RWPE2 (cell line): ENCODE measurements at regions not wholly inside any gene's neighbourhood (a gene's known extent, or its start where the extent isn't known, plus 50 kb on each side); places are given as distances from the start of the nearest gene placed in this dataset.

Source experiments
- ATAC-seq: fragments of 200-7000 bp; cut with Tn5 transposase; 3 replicates; pipeline ENCODE4 v1.9.1; 2021; ENCODE audit warnings: low read depth
- DNase-seq: peaks from one replicate; pipeline ENCODE4 v3.0.0-alpha.2; 2020; ENCODE audit warnings: low spot score
- H3K27ac ChIP-seq: fragments of 450-650 bp; 2 replicates; pipeline ENCODE4 v1.5.1; 2017; ENCODE audit warnings: mild to moderate bottlenecking; ENCODE audit not compliant: poor library complexity, severe bottlenecking
- H3K27me3 ChIP-seq: fragments of 250-450 bp; sonication (Bioruptor Pico); 2 replicates; pipeline ENCODE4 v1.5.1; 2021; ENCODE audit warnings: mild to moderate bottlenecking, moderate library complexity; ENCODE audit not compliant: insufficient read depth, poor library complexity, severe bottlenecking
- H3K36me3 ChIP-seq: fragments of 250-450 bp; sonication (Bioruptor Pico); 2 replicates; pipeline ENCODE4 v1.5.1; 2020; ENCODE audit warnings: low read depth, mild to moderate bottlenecking, moderate library complexity
- H3K4me1 ChIP-seq: fragments of 250-450 bp; sonication (Bioruptor Pico); 2 replicates; pipeline ENCODE4 v1.5.1; 2021; ENCODE audit warnings: mild to moderate bottlenecking, moderate library complexity; ENCODE audit not compliant: insufficient read depth, poor library complexity, severe bottlenecking
- H3K4me3 ChIP-seq: fragments of 250-450 bp; sonication (Bioruptor Pico); 2 replicates; pipeline ENCODE4 v1.5.1; 2021; ENCODE audit warnings: mild to moderate bottlenecking, moderate library complexity; ENCODE audit not compliant: severe bottlenecking
- H3K9me3 ChIP-seq: fragments of 250-450 bp; sonication (Bioruptor Pico); 2 replicates; pipeline ENCODE4 v1.5.1; 2021; ENCODE audit warnings: mild to moderate bottlenecking, moderate library complexity; ENCODE audit not compliant: severe bottlenecking
- TF ChIP-seq, protein P1 (sequence below): fragments of 450-650 bp; IDR thresholded peaks from one replicate; pipeline ENCODE4 v1.5.1; 2017; ENCODE audit warnings: mild to moderate bottlenecking, moderate library complexity; ENCODE audit not compliant: poor library complexity, severe bottlenecking

DNA sequence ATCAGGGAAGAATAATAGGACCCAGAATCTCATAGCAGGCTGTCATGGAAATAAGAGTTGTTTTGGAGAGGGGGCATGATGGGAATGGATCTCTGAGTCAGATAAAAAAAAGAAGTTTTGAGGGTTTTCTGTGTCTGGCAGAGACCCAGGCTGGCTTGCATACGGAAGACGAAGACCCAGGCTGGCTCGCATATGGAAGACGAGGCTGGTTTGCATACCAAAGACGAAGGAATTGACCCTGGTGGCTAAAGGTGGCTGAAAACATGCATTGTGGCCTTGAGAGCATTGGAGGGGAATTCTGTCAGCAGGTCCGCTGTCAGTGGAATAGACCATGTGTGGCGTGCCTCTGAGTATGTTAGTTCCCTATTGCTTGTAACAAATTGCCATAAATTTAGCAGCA lies 335.1 kb downstream of the BTBD3 start:
- Histone ChIP-seq H3K27me3 (no peaks in the 10 kb centered on the region), H3K4me3 (no peak overlapping the region), H3K9me3 (no peaks in the 10 kb centered on the region), H3K36me3 (no peaks in the 10 kb centered on the region), H3K4me1 (no peaks in the 10 kb centered on the region), H3K27ac (no peak overlapping the region)
- ATAC-seq (no peak), DNase-seq (no peak)
- TF ChIP-seq, protein P1, sequence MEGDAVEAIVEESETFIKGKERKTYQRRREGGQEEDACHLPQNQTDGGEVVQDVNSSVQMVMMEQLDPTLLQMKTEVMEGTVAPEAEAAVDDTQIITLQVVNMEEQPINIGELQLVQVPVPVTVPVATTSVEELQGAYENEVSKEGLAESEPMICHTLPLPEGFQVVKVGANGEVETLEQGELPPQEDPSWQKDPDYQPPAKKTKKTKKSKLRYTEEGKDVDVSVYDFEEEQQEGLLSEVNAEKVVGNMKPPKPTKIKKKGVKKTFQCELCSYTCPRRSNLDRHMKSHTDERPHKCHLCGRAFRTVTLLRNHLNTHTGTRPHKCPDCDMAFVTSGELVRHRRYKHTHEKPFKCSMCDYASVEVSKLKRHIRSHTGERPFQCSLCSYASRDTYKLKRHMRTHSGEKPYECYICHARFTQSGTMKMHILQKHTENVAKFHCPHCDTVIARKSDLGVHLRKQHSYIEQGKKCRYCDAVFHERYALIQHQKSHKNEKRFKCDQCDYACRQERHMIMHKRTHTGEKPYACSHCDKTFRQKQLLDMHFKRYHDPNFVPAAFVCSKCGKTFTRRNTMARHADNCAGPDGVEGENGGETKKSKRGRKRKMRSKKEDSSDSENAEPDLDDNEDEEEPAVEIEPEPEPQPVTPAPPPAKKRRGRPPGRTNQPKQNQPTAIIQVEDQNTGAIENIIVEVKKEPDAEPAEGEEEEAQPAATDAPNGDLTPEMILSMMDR = no peak

DNA sequence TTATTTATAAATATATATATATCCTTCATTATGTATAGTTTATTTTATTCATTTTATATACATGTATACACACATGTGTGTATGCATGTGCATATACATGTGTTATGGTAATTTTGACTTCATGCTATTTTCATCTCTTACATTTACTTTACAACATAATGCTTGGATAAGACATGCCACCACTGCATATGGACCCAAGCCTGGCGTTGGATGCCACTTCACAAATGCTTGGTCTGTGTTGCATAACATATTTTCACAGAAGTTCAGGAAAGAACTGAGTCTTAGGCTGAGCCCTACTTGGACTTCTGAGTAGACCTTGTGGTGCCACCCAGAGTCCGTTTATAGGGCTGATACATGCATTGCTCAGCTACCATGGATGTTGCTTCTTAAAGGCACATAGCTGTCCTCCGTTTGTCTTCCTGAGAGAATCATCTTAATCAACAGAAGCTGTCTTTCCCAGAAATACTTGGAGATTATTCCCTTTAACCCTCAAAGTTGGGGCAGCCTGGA lies 337.8 kb downstream of the BTBD3 start:
- no peaks in the 10 kb centered on the region for H3K27me3 ChIP-seq
- no peaks in the 10 kb centered on the region for H3K9me3 ChIP-seq
- no peak overlapping the region for H3K27ac ChIP-seq
- no peaks in the 10 kb centered on the region for H3K4me1 ChIP-seq
- no peak for DNase-seq
- TF ChIP-seq, protein P1 = no peak
- no peak for ATAC-seq
- H3K36me3 ChIP-seq = no peaks in the 10 kb centered on the region
- H3K4me3 ChIP-seq = no peak overlapping the region

DNA sequence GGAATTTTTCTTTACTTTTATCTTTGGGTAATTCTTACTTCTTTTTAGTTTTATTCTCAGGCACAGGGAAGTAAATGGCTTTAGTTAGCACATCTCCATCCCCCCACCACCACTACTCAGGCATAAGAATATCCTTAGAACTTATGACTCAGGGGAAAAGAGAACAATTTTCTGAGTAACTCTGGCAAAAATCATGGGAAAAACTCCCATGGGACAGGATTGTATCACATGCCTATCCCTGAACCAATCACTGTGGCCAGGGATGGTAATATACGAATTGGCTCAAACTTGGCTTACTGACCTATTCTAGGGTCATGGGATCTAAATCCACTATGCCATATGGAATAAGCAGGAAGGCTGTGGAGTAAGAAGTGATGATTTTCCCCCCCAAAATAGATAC lies 339.1 kb downstream of the BTBD3 start:
- Histone ChIP-seq H3K27ac (no peak overlapping the region), H3K4me3 (no peak overlapping the region), H3K36me3 (no peaks in the 10 kb centered on the region), H3K9me3 (no peaks in the 10 kb centered on the region), H3K4me1 (no peaks in the 10 kb centered on the region), H3K27me3 (no peaks in the 10 kb centered on the region)
- ATAC-seq (no peak), DNase-seq (no peak)
- TF ChIP-seq, protein P1 = no peak

DNA sequence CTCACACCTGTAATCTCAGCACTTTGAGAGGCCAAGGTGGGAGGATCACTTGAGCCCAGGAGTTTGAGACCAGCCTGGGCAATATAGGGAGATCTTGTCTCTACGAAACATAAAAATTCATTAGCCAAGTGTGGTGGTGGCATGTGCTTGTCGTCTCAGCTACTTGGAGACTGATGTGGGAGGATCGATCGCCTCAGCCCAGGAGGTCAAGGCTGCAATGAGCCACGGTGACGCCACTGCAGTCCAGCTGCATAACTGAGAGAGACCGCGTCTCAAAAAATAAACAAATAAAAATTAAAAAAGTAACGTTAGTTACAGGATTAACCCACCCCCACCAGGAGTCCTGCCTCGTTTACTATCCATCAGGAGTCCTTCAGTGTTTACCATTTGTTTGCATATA lies 345.1 kb downstream of the BTBD3 start:
- H3K9me3 ChIP-seq = no peaks in the 10 kb centered on the region
- DNase-seq = no peak
- H3K36me3 ChIP-seq = no peaks in the 10 kb centered on the region
- TF ChIP-seq, protein P1 = no peak
- H3K27ac ChIP-seq = no peak overlapping the region
- no peak for ATAC-seq
- H3K4me3 ChIP-seq = no peak overlapping the region
- H3K27me3 ChIP-seq = no peaks in the 10 kb centered on the region
- no peaks in the 10 kb centered on the region for H3K4me1 ChIP-seq

DNA sequence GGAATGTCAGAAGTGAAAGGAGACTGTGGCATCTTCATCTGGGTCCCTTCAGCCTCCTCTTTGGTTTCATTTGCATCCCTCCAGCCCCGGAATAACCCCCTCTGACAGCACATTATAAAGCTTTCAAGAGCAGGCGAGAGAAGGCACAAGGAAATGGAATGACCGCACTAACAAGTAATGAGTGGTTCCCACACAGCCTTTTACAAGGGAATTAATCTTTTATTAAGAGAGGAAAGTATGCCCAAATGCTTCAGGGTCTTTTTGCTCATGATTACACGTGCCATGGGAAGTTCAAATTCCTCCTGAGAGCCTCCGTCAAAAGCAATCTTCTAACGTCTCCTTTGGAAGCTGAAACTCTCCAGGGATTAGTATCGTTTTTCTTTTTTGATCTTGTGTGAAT lies 347.0 kb downstream of the BTBD3 start:
- no peak for ATAC-seq
- DNase-seq = no peak
- Histone ChIP-seq H3K27me3 (no peaks in the 10 kb centered on the region), H3K36me3 (no peaks in the 10 kb centered on the region), H3K27ac (no peak overlapping the region), H3K4me3 (no peak overlapping the region), H3K9me3 (no peaks in the 10 kb centered on the region), H3K4me1 (no peaks in the 10 kb centered on the region)
- TF ChIP-seq, protein P1 = no peak
